ENCODE measurements at regions not wholly inside any gene's neighbourhood (a gene's known extent, or its start where the extent isn't known, plus 50 kb on each side); places are given as distances from the start of the nearest gene placed in this dataset.
"Not testable (repeated sequence)": the region's sequence is repeated elsewhere in the genome, so short reads cannot be mapped to it uniquely, and the experiment has no call there.

DNA sequence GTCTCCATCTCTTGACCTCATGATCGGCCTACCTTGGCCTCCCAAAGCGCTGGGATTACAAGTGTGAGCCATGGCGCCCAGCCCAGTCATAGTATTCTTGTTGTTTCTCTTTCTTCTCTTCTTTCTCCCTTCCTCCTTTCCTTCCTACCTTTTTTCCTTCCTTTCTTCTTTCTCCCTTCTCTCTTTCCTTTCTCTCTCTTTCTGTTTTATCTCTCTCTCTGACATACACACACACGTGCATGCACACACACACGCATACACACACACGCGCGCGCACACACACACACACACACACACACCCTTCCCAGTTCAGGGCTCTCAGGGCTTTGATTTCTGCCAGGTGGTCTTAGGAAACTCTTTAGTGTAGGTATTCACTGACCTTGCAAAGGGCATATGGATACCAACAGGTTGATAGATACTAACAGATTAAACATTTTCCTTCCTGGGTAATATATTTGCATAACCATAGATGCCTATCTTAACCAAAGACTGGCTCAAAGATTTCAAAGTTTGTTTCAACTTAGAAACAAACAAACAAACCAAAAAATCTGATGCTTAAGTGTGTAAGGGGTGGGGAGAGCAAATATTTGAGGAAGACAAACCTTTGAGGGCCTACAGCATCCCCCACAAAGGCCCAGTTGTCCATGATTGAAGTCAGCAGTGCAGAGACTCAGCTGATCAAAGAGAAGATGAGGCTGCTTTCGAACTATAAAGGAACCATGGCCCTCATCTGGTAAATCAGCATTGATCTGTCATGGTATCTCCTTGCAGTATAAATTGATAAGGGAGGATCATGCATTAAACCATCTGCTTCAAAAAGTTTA, 288.2 kb upstream of the SEMA6A start:
- FAIRE-seq, result no peak

DNA sequence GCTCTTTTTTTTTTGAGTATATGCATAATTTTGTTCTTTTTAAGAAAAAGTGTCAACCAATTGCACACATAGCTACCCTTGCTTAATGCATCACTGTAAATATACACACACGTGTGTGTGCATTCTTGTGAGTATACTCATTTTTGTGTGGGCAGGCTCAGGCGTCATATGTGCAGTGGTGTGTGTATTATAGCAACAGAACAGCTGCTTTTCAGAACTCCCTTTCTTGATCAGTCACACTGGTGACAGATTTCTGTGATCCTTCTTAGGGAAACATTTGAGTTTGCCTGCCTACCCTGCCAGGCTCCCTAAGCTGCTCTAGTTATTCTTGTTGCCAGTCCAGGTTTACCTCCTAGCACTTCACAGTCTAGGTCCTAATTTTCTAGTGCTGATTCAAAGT, 287.0 kb upstream of the SEMA6A start:
- FAIRE-seq, result no peak

DNA sequence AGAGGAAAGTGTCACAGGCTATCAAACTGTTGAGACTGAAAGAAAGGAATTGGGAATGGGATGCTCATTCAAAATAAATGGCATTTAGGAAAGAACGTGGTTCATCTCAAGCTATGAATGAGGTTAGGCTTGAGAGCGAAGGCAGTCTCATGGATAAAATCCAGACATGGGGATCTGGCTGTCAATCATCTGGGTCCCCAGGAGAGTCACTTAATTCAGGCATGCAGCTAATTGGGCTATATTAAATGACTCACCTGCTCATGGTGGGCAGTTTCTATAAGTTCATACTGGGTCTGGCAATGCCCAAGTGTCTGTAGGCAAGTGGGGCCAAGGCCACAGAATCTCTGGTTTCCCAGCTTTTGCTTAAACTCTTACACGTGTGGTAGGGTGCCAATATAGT, 286.5 kb upstream of the SEMA6A start:
- no peak for FAIRE-seq

DNA sequence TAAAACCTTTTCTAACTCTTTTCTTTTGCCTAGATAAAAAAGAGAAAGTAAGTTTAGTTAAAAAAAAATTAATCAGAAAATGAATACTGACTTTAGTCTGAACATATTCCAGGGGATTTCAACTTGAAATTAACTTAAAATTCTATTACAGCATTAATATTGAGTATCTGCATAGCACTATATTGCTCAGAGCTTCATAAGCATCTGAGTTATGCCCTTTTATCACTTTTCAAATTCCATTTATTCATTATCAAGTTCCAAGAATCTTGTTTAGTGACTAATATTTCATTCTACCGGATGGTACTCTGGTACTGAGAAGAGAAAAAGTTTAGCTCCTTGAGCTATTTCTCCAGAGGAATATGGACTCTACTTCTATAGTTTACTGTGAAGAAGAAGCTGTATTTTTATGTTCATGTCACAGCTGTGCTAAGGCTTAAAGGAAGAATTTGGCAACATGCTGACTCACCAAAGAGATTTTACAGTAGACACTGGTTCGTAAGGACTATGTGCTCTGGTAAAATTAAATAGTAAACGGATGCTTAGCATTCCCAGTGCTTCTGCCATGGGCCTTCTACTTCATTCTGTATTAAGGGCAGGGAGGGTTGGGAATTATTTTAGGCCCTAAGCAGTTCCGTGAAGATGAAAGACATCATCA, 285.2 kb upstream of the SEMA6A start:
- no peak for FAIRE-seq

DNA sequence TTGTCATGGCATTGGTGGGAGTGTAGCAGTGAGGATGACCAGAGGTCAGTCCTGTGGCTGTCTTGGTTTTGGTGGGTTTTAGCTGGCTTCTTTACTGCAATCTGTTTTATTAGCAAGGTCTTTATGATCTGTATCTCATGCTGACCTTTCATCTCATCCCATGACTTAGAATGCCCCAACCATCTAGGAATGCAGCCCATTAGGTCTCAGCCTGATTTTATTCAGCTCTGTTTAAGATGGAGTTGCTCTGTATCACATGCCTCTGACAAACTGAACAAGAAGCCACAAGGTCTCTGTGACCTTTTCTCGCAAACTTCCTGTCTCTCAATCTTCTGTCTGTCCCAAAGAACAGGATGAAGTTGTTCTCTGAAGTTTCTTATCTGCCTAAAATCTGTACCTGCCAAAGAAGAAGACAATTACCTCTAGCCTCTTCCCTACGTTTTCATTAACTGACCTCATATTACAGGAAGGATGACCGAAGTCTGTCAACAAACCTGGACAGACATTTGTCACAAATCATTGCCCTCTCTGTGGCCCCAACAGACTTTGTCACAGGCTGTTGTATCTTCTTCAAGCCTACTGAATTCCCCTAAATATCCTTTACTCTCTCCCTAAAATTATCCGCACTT, 284.2 kb upstream of the SEMA6A start:
- no peak for FAIRE-seq

DNA sequence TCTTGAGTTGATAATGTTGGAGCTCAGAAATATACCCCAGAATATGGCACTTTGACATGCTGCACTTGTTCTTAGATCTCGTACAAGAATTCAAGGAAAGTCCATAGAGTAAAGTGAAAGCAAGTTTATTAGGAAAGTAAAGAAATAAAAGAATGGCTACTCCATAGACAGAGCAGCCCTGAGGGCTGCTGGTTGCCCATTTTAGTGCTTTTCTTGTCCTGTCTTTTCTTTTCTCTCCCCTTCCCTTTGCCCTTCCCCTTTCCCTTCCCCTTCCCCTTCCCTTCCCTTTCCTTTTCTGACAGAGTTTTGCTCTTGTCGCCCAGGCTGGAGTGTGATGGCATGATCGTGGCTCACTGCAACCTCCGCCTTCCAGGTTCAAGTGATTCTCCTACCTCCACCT, 283.4 kb upstream of the SEMA6A start:
- FAIRE-seq, result not testable (repeated sequence)

DNA sequence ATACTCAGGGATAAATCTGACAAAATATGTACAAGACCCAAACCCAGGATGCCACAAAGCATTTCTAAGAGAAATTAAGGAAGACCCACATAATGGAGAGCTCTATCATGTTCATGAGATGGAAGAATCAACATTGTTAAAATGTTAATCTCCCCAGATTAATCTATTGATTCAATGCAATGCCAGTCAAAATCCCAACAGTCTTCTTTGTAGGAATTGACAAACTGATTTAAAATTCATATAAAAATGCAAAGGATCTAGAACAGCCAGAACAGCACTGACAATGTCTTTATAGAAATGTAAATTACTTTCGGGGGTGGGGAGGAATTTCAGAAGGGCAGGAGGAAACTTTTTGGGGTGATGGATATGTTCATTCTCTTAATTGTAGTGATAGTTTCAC, 281.6 kb upstream of the SEMA6A start:
- FAIRE-seq, result no peak

DNA sequence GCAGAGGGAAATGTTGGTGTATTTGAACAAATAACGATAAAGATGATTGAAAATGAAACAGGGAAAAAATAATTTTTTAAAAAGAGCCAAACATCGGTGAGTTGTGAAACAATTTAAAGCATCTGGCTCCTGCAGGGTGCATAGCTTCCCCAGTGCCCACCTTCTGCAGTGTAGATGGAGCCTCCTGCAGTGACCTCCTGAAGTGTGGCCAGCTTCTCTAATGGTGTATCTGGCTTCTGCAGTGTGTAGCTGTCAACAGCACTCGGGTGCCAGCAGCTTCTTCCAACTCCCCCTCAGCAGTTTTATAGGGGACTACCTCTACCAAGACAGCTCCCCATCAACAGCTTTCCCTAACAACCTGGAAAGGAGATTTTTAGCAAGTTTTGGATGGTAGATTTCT, 279.4 kb upstream of the SEMA6A start:
- FAIRE-seq, result no peak

DNA sequence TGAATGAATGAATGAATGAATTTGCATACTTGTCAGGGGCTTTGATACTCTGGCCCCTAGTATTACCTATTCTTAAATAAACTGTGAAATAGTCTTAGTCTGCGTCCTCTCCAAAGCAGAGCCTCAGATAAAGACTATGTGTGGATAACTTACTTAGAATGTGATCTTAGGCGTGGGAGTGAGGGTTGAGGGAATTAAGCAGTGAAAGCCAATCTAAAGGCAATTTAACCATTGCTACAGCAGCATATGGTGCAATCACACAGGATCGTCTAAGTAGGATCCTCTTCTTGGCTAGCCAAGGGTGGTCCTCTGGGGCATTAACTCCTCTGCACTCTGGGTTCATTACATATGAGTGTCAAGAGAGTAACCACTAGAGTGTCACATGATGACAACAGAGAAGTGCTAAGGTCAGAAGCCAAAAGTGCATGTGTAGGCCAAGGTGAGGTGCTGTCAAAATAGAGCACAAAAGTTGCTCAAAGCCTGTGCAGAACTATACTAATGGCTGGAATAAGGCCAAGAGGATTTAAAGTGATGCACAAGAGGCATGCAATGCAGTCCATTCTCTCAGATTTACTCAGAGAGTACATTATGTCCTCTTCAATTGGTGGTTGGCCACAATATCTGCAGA, 274.4 kb upstream of the SEMA6A start:
- no peak for FAIRE-seq

DNA sequence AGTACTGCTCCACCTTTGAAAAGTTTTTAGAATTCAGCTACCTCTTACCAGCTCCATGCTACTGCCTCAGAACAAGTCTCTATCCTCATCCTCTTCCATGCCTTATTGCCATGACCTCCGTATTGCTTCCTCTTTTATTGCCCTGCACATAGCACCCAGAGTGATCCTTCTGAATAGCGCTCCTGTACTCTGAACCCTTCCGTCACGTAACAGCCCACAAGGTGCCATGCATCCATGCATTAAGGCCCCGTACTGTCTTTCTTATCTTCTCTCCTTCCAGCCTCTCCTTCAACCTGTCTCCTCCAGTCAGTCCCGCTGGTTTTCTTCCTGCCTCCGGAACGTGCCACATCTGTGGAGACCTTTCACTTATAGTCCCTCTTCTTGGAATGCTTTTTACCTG, 273.3 kb upstream of the SEMA6A start:
- no peak for FAIRE-seq

DNA sequence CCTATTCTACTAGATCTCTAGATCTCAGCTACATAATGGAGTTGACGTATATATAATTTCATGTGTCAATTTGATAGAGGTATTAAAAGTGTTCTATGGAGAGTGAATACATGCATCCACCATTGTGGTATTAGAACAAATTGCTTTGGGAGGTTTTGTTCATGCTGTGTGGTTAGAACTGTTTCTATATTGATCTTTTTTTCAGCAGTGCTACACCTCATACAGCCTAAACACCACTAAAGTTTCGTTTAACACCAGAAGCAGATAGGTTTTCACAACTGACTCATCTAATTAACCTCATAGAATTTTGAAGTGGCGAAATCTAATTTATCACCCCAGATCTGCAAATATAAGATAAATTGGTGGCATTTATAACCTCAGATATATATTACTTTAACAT, 269.4 kb upstream of the SEMA6A start:
- FAIRE-seq, result no peak

DNA sequence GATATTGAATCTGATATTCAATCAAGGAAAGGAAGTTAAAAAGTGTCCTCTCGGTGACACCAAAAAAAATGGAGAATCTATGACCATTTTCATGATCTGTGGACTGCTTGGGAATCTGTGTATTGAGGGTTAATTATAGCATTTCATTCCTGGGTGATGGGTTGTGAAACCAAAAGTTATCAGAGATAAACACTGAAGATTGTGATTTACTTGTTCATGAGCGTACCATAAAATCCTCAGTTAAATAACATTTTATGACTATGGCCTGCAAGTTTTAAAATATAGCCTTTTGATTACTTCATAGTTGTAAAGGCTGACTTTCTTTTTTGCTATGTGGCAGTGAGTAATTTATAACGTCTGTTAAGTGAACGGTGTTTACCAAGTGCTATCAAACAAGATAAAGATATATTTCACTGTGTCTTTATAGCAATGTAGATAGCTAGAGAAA, 267.9 kb upstream of the SEMA6A start:
- peak; percentile 79 for FAIRE-seq

DNA sequence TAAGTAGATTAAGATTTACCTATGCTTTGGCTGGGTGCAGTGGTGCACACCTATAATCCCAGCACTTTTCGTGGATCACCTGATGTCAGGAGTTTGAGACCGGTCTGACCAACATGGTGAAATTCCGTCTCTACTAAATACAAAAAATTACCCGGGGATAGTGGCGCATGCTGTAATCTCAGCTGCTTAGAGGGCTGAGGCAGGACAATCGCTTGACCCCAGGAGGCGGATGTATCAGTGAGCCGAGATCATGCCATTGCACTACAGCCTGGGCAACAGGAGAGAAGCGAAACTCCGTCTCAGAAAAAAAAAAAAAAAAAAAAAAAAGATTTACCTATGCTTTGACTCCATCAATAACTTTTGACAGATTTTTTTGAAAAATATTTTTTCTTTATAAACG, 267.1 kb upstream of the SEMA6A start:
- FAIRE-seq, result no peak

DNA sequence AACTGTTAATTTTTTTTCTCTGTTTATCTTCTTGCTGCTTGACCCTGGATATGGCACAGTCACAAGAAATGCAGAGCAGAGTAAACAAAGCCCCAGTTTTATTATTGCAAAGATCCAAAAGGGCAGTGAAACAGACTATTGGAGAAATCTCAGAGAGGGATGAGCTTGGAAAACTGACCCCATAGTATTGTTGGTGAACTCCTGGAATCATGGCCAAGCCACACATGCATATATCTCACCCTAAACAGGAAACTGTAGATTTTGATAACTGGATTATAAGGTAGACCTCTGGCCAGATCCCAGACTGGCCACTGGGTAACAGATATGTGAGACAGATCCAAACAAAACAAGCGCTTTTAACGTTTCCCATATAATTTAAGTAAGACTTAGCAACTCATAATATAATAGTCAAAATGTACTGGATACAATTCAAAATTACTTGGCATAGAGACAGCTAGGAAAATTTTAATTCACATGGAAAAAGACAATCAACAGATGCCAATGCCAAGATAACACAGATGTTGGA, 263.5 kb upstream of the SEMA6A start:
- no peak for FAIRE-seq

DNA sequence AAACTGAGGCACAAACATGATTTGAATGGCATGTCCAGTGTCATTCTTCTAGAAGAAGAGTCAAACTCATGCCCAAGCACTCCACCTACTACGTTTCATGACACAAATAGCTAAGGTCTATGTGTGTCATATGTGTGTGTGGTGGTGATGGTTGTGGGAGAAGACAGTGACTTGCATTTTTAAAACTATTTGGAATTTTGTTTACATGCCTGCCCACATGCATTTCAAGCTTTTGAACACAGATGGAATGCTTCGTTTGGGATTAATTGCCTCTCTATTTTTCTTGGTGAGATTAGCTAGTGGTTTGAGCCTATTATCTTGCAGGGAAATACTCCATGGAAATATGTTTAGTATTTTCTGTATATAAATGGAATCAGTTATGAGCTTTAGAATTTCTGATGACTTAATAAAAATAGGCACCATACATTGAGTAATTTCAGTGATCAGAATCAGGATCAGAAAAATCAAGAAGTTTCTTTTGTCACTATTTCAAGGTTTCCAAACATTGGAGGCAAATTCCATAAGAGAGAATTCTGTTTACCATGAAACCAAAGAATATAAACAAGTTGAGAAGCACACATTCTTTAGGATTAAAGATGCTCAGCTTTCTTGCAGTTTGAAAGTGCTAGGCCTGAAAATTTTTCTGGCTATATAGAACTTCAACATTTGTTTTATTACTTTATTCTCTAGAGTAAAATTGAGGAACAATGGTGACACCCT, 260.3 kb upstream of the SEMA6A start:
- no peak for FAIRE-seq

DNA sequence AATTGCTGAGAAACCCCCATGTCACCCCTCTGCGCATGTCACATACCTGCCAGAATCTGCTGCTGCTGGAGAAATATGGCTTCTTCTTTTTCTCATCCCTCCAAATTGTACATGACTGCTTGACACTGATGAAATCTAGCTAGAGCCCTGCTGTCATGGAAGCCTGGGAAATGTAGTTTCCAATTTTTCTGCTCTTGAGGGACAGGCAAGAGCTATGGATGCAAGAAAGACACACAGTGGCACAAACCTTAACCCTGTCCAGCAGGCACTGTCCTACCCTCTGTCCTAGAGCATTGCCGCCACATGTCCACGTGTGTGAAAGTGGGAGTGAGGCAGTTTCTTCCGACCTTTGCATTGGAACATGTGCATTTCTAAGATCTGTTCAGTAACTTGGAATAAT, 255.5 kb upstream of the SEMA6A start:
- FAIRE-seq, result no peak

DNA sequence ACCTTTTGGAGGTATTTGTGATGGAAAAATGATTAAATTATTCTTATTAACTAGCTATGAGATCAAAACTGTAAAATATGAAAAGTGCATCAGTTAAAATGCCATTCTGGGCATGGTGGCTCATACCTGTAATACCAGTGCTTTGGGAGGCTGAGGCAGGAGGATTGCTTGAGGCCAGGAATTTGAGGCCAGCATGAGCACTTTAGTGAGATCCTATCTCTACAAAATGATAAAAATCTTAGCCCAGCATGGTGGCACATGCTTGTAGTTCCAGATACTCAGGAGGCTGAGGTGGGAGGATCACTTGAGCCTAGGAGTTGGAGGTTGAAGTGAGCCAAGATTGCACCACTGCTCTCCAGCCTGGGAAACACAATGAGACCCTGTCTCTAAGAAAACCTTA, 252.5 kb upstream of the SEMA6A start:
- FAIRE-seq, result no peak

DNA sequence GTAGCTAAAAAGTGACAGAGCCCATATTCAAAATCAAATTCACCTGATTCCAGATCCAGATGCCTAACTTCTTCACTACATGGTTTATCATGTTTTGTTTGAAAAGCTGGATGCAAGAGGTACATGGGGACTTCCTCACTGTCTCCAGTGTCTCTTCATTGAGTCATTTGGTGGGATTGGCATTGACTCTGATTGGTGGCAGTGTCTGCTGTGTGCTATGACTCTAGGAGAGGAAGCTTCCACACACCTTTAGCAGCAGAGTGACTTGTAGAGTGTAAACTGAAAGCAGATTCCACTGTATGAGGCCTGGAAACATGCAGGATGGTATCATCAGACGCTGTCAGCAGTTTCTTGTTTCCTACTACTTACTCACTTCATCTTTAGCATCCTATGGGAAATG, 250.9 kb upstream of the SEMA6A start:
- FAIRE-seq, result no peak

DNA sequence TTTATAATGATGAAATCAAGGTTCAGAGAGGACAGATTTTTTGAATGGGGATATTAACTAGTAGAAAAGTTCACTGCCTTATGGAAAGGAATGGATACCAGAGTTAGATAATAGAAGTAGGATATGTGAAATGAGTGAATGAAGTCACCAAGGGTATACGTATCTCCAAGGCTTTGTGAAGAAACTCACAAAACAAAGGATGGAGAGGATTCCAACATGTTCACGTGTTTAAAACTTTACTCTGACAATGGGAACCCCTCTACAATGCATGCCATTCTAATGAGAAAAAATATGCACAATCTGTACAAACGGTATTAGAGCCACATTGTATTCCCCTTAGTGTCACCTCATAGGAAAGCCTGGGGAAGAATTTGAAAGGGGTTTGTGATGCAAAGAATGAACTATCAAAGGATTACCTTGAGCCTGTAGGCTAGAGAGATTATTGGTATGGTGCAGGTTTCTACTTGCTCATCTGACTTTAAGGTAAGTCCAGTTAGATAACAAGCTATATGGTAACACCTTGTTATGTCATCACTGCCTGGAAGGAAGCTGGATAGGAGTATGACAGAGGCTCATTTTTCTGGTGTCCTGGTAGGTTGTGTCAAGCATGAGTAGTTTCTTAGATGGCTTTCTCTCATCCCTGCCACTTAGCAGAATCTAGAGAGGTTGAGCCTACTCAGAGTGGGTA, 250.3 kb upstream of the SEMA6A start:
- no peak for FAIRE-seq

DNA sequence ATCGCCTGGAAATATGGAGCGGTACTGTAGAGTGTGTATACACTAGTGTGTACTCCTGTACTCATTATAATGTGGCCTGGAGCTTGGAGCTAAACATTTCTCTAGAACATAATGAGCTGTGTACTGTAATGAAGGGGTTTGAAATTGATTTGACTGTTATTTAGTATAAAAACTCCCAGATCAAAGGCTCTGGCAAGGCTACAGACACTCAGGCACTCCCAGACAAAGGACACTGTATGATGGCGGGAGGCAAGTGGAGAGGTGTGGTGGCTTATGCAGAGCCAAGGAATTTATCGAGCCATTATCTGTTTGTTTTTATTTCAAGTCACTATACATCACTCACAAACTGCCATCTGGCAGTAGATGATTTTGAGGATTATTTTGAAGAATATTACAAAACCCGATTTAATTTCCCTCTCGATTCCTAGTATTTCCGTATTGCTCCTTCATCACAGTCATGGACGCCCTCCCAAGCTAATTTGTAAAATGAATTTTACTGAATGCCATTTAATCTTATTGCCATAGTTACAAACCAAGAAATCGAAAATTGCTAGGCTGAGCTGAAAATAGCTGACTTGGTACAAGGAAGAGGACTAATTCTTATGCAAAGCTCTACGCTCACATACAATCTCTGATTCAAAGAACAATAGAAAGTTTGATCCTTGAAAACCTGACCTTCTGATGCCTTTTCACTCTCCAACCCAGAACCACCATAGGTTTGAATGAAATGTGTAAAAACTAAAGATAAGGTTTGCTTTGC, 240.2 kb upstream of the SEMA6A start:
- FAIRE-seq, result no peak

DNA sequence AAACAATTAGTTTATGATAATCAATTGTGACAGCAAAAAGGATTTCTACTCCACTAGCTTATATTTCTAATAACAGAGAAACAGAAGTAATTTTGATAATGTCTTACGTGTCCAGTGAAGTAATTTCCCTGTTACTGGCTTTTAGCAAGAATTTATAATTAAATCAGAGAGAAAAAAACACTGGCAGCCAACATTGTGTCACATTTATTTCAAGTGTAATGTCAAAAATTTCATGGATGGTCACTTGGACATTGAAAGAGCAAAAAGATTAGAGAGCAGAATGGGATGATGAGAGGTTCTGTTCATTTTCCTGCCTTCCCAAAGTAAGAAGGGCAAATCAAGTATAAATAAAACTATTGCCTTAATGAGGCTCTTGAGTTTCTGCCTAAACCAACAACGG, 239.3 kb upstream of the SEMA6A start:
- FAIRE-seq, result no peak
